GM19455 (cell line): ENCODE measurements at regions not wholly inside any gene's neighbourhood (a gene's known extent, or its start where the extent isn't known, plus 50 kb on each side); places are given as distances from the start of the nearest gene placed in this dataset.
"Not testable (repeated sequence)": the region's sequence is repeated elsewhere in the genome, so short reads cannot be mapped to it uniquely, and the experiment has no call there.

Experiments
- ATAC-seq: cut with Tn5 transposase; IDR thresholded peaks from one replicate; pipeline ENCODE4 v1.9.1; 2021; ENCODE audit not compliant: unreplicated experiment

- ATAC-seq: no peak
Observed at GRCh38 chr4:31241504-31242106, 521.4 kb downstream of the PCDH7 start.

GRCh38 chr4:31246856-31247255 lies 526.7 kb downstream of the PCDH7 start:
- no peak for ATAC-seq

GRCh38 chr4:31259119-31259518 lies 539.0 kb downstream of the PCDH7 start:
- no peak for ATAC-seq

GRCh38 chr4:31261632-31262031 lies 541.5 kb downstream of the PCDH7 start:
- no peak for ATAC-seq

GRCh38 chr4:31266094-31266493 lies 545.9 kb downstream of the PCDH7 start:
- ATAC-seq: not testable (repeated sequence)

- no peak for ATAC-seq
Observed at GRCh38 chr4:31272331-31273061, 552.3 kb downstream of the PCDH7 start.

GRCh38 chr4:31275906-31276305 lies 555.7 kb downstream of the PCDH7 start:
- no peak for ATAC-seq

- no peak for ATAC-seq
Observed at GRCh38 chr4:31283679-31284078, 563.5 kb downstream of the PCDH7 start.

- no peak for ATAC-seq
Observed at GRCh38 chr4:31290836-31291235, 570.7 kb downstream of the PCDH7 start.

- no peak for ATAC-seq
Observed at GRCh38 chr4:31291238-31291637, 571.1 kb downstream of the PCDH7 start.

GRCh38 chr4:31294655-31295480 lies 574.7 kb downstream of the PCDH7 start:
- no peak for ATAC-seq

GRCh38 chr4:31298737-31299136 lies 578.6 kb downstream of the PCDH7 start:
- ATAC-seq: no peak

GRCh38 chr4:31307029-31307428 lies 586.9 kb downstream of the PCDH7 start:
- no peak for ATAC-seq

- ATAC-seq: no peak
Observed at GRCh38 chr4:31324814-31325213, 604.6 kb downstream of the PCDH7 start.

- ATAC-seq: no peak
Observed at GRCh38 chr4:31325300-31325699, 605.1 kb downstream of the PCDH7 start.

GRCh38 chr4:31327031-31327430 lies 606.9 kb downstream of the PCDH7 start:
- no peak for ATAC-seq

GRCh38 chr4:31328932-31329331 lies 608.8 kb downstream of the PCDH7 start:
- no peak for ATAC-seq

GRCh38 chr4:31334086-31334910 lies 614.1 kb downstream of the PCDH7 start:
- ATAC-seq: no peak

- no peak for ATAC-seq
Observed at GRCh38 chr4:31338000-31338399, 617.8 kb downstream of the PCDH7 start.

- ATAC-seq: no peak
Observed at GRCh38 chr4:31341601-31342359, 621.6 kb downstream of the PCDH7 start.
